Psoas muscle (tissue), 7 donors: ENCODE measurements at regions not wholly inside any gene's neighbourhood (a gene's known extent, or its start where the extent isn't known, plus 50 kb on each side); places are given as distances from the start of the nearest gene placed in this dataset.
"Not testable (repeated sequence)": the region's sequence is repeated elsewhere in the genome, so short reads cannot be mapped to it uniquely, and the experiment has no call there.

ENCODE experiments used
- ATAC-seq, 4 donors: fragments of 200-7000 bp; cut with Tn5 transposase; one replicate each; pipeline ENCODE4 v1.9.1; 2020; ENCODE audit warnings: moderate library complexity in 3 of 4, mild to moderate bottlenecking in 2 of 4
- DNase-seq, 2 donors: peaks; one replicate each; pipeline ENCODE4 v3.0.0-alpha.2; 2020
- H3K27ac ChIP-seq: fragments of 200-600 bp; one replicate; pipeline ENCODE4 v1.8.0; 2022
- H3K27me3 ChIP-seq, 3 donors: fragments of 200-600 bp in 1 of 3; one replicate each; pipeline versions ENCODE4 v1.6.1 to v1.8.0; 2013 to 2022; ENCODE audit warnings: low read length in 2 of 3, mild to moderate bottlenecking in 2 of 3, moderate library complexity in 1 of 3; ENCODE audit not compliant: insufficient read depth in 3 of 3
- H3K36me3 ChIP-seq, 2 donors: fragments of 200-600 bp in 1 of 2; one replicate each; pipeline versions ENCODE4 v1.6.1 to v1.8.0; 2013 to 2022; ENCODE audit warnings: low read depth in 1 of 2, mild to moderate bottlenecking in 1 of 2, moderate library complexity in 1 of 2; ENCODE audit not compliant: insufficient read depth in 1 of 2
- H3K4me1 ChIP-seq: fragments of 200-600 bp; one replicate; pipeline ENCODE4 v1.8.0; 2022
- H3K4me3 ChIP-seq: fragments of 200-600 bp; one replicate; pipeline ENCODE4 v1.8.0; 2022; ENCODE audit warnings: mild to moderate bottlenecking
- H3K9me3 ChIP-seq: fragments of 200-600 bp; one replicate; pipeline ENCODE4 v1.8.0; 2022
- CTCF ChIP-seq: fragments of 200-600 bp; IDR thresholded peaks from one replicate; pipeline ENCODE4 v1.8.0; 2022; ENCODE audit warnings: antibody characterized with exemption
- WGBS, 3 donors: extraction: QIAGEN DNeasy Blood & Tissue Kit; methylation state at CpG; one replicate each; pipeline versions ENCODE4 v1.1.6 to v1.1.7; 2013; 5-methylcytosine and 5-hydroxymethylcytosine counted together
- intact Hi-C, 2 donors: fragments of 100-400 bp; cut with DNase I; formaldehyde crosslinking; loops; one replicate each; pipeline versions ENCODE4 v1.11.0 to v1.14.2; 2022
- donor health status: healthy with polysubstance abuse.
- donor health status: DM: no; HTN: no; CAD: no; lungs with moderate emphysema.
- donor health status: Bipolar disorder and iron deficiency.
- donor health status: healthy.
- donor health status: DM: yes; HTN: yes; CAD: no.
- donor health status: DM: no; HTN: no; CAD: no.
- donor health status: DM: yes; HTN: yes; CAD: no.

GRCh38 chr7:149681274-149681673 lies 92.1 kb downstream of the ZNF467 start:
- Histone ChIP-seq H3K9me3 (no peaks in the 10 kb centered on the region), H3K27ac (no peak overlapping the region), H3K36me3 (no peaks in the 10 kb centered on the region), H3K4me1 (no peaks in the 10 kb centered on the region), H3K4me3 (no peak overlapping the region), H3K27me3 (peaks cover 0 to 4% (median 0%) of the 10 kb centered on the region in 3 donors)
- DNase-seq (no peak), ATAC-seq (no peak)
- no peak for TF ChIP-seq CTCF
- WGBS, 3 donors: 44 to 52% (median 48%) methylated on average over 1 of the region's 1 CpG
- intact Hi-C loops: no loop called here

GRCh38 chr7:149680331-149681025 lies 92.9 kb downstream of the ZNF467 start:
- intact Hi-C loops: no loop called here
- 63 to 83% (median 71%) methylated on average over 2 of the region's 2 CpGs for WGBS, 3 donors
- Histone ChIP-seq H3K27me3 (peaks cover 0 to 4% (median 0%) of the 10 kb centered on the region in 3 donors), H3K4me3 (no peak overlapping the region), H3K4me1 (no peaks in the 10 kb centered on the region), H3K27ac (no peak overlapping the region), H3K36me3 (no peaks in the 10 kb centered on the region), H3K9me3 (no peaks in the 10 kb centered on the region)
- TF ChIP-seq CTCF: no peak
- ATAC-seq: no peak
- no peak for DNase-seq

- H3K36me3 ChIP-seq, H3K4me1 ChIP-seq, H3K4me3 ChIP-seq, H3K9me3 ChIP-seq, H3K27ac ChIP-seq, H3K27me3 ChIP-seq, intact Hi-C loops, DNase-seq, ATAC-seq: not testable (repeated sequence)
- WGBS, 3 donors: 84 to 89% (median 85%) methylated on average over 10 of the region's 10 CpGs
Observed at GRCh38 chr7:149674728-149675385, 98.5 kb downstream of the ZNF467 start.

GRCh38 chr7:149673006-149673405 lies 100.4 kb downstream of the ZNF467 start:
- H3K4me3 ChIP-seq: no peak overlapping the region
- no peaks in the 10 kb centered on the region for H3K36me3 ChIP-seq
- peaks cover 5% of the 10 kb centered on the region for H3K4me1 ChIP-seq
- DNase-seq (no peak), ATAC-seq (no peak)
- no peaks in the 10 kb centered on the region for H3K9me3 ChIP-seq
- intact Hi-C loops: no loop called here
- no peak overlapping the region for H3K27ac ChIP-seq
- no peaks in the 10 kb centered on the region for H3K27me3 ChIP-seq
- no peak for TF ChIP-seq CTCF
- 91 to 96% (median 93%) methylated on average over 5 of the region's 5 CpGs for WGBS, 3 donors

- Histone ChIP-seq H3K4me3 (peak overlapping the region; percentile 6), H3K4me1 (peaks cover 5% of the 10 kb centered on the region), H3K27me3 (no peaks in the 10 kb centered on the region), H3K36me3 (no peaks in the 10 kb centered on the region), H3K9me3 (no peaks in the 10 kb centered on the region), H3K27ac (no peak overlapping the region)
- 0 to 4% (median 0%) methylated on average over 1 of the region's 1 CpG for WGBS, 3 donors
- DNase-seq: no peak
- no peak for TF ChIP-seq CTCF
- intact Hi-C loops: no loop called here
- ATAC-seq: peak in 3 of 4 donors; percentile 77 to 88 (median 80)
Observed at GRCh38 chr7:149670288-149670687, 103.1 kb downstream of the ZNF467 start.
